ENCODE measurements at regions not wholly inside any gene's neighbourhood (a gene's known extent, or its start where the extent isn't known, plus 50 kb on each side); places are given as distances from the start of the nearest gene placed in this dataset.
"Not testable (repeated sequence)": the region's sequence is repeated elsewhere in the genome, so short reads cannot be mapped to it uniquely, and the experiment has no call there.

DNA sequence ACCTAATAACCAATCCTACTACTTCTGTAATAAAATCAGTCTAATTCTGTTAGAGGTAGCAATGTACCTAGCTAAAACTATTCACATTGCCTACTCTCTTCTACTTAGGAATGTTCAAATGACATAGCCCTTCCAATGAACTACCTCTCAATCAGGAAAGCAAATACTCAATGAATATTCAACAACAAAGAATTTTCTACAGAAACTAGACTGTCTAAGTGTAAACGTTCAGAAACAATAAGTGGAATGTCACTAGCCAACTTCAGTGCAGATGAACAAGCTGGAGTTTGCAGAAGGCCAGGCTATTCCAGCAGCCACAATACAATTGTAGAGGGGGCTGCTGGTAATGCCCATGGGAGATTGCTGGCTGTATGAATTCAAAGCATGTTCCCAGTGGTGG lies 743.2 kb upstream of the CDH10 start:
- DNase-seq, result no peak

DNA sequence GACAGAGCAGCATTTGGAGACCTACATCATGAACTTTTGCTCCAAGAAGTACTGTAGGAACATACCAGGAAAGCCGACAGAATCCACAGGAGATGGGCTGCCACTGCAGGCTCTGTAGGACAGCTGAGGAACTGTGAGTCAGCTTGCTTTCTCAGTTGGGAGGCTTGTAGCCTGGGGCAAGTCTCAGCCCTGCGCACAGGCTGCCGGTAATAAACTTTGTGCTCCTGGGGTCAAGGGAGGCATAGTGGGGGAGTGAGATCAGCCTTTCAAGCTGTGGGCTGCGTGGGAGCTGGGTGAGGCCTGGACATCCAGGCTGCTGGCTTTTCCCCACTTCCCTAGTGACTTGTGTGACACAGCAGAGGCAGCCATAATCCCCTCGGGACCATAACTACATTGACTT lies 718.0 kb upstream of the CDH10 start:
- DNase-seq, result no peak

DNA sequence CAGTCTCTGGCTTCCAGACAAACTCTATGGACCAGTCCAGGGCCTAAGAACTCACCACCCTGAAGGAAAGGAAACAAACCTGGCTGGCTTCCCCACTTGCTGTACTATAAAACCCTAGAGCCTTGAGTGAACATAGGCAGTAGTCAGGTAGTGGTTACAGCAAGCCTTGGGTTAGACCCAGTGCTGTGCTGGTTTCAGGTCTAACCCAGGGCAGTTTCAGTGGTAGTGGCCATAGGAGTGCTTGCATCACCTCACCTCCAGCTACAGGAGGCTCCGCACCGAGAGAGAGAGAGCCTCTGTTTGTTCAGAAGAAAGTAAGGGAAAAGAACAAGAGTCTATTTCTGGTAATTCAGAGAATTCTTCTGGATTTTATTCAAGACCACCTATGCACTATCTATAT lies 714.1 kb upstream of the CDH10 start:
- DNase-seq, result no peak

DNA sequence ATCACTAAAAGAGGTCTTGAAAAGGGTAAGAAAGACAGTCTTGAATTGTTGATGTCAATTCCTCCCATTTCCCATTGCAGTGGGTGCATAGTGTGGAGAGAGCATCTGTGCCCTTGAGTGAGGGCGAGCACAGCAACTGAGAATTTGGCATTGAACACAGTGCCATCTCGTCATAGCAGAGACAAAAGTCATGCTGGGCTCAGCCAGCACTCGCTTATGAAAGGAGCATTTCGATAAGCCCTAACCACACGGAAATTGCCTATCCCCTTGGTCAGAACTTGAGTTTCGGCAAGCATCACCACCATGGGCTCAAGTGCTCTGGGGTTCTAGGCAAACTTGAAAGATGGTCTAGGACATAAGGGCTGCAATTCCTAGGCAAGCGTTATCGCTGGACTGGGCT lies 712.8 kb upstream of the CDH10 start:
- DNase-seq, result no peak

DNA sequence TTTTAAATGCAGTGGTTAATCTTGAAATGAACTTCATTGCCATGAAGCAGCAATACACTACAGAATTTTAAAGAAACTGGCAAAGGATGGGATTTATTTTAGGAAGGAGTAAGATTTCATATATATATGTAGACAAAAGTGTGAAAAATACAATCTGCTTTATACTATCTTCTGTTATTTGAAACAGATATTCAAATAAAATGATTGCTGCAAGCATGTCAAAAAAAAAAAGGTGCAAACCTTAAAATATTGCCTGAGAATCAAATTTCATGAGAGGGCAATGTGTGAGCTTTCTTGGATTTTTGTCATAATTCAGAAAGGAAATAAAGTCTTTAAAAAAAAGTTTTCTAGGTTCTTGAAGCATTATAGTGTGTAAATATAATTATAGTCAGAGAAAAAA lies 705.0 kb upstream of the CDH10 start:
- DNase-seq, result no peak

DNA sequence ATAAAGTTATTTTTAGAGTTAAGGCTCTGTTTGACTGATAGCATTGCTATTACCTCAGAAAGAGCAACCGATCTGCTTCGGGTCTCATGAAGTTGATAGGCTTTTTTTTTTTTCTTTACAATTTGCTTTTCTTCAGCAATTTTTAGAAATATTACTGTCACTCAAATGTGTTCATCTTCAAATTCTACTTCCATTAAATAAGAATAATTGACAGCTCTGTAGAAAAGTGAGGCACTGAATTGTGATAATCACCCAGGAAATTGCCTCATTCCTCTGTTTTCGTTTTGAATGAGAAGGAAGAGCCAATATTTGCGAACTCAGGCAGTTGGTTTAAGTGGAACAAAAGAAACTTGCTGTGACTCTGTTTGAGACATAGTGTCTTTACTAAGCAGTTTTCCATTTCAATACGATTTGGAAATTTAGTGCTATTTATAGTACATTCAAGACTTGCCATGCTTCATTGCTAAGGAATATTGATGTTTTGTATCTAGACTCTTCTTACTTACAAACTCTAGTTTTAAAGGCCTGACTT lies 700.5 kb upstream of the CDH10 start:
- peak; percentile 52 to 80 for DNase-seq

DNA sequence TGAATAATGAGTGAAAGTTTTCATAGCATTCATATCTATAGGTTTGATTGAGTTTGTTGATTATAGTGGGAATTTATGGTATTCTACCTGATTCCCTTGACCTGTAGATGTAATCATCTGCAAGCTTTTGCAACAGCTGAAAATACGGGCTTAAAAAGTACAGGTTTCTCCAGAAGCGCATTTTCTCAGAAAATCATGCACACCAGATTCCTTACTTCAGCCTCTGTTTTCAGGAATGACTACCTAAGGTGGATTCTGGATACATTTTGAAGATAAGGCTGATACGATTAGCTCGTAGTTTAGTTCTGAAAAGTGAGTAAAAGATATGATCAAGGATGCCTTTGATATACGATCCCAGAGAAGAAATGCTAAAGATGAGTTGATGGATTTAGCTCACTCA lies 694.8 kb upstream of the CDH10 start:
- DNase-seq, result no peak

DNA sequence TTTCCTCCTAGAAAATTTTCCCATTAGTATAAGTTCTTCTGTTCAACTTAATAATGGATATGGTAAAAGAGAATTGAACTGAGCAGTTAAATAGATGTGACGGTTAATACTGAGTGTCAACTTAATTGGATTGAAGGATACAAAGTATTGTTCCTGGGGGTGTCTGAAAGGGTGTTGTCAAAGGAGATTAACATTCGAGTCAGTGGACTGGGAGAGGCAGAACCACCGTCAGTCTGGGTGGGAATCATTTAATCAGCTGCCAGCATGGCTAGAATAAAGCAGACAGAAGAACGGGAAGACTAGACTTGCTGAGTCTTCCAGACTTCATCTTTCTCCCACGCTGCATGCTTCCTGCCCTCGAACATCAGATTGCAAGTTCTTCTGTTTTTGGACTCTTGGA lies 689.6 kb upstream of the CDH10 start:
- DNase-seq, result no peak

DNA sequence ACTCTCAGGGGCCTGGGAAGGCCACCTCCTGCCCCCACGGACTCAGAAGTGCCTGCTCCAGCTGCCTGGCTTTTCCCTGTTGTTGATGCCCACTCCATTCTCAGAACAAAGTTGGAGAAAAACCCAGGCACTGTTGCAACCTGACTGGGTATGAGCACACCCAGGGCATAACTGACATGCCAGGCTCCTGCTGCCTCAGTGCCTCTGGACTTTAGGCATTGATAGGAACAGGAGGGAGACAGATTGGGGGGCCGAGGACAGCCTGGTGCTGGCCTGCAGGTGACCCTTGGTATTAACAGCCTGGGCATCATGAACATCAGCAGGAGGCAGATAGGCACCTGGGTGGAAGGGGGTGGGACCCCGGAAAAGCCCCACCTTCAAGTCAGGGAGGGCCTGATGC lies 685.9 kb upstream of the CDH10 start:
- DNase-seq, result no peak

DNA sequence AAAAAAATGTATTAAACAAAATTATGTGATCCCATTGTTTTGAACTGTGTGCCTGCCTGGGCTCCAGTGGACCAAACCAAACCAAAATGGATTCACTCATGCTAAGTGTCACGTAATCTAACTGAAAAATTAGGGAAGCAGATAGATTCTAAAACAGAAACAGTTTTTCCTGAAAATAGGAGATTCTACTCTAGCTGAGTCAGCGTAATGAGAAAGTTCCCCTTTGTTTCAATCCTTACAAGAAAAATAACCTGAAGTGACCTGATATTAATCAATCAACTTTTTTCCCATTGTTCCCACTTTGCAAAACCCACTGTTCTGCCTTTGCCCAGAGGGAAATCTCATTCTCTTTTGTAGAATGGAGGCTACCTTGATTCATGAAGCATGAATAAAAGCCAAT lies 682.4 kb upstream of the CDH10 start:
- DNase-seq, result no peak

DNA sequence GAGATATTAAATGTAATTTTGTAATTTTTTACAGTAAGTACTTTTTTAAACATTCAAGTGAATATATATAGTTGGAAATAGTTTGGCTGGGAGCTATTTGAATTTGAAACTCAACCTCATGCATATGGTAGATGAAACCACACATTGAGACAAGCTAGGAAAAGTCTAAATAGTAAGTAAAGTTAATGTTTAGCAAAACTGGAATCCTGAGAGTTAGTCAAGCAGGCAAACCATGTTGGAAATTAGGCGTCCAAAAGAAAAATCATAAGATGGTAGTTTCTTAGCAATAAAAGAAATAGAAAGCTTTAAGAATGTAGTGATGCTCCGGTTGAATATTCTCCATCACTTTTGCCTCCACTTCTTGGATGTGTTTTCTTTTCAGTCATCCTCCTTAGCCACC lies 657.1 kb upstream of the CDH10 start:
- no peak for DNase-seq

DNA sequence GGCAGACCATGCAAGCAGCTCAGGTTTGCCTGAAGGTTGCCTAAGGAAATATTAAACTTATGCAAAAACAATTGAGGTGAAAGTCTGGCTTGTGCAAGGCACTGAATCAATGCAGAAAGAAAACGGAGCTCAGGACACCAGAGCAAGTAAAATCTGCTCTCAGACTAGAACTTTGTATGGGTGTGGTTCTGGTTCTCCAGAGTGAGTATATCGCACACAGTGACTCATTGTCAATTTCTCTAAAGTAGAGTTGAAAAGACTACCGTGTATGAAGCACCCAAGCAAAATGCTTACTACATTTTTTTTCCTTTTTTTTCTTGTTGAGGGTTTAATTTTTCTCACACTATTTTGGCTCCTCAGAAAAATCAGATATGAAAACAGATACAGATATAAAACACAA lies 650.3 kb upstream of the CDH10 start:
- no peak for DNase-seq

DNA sequence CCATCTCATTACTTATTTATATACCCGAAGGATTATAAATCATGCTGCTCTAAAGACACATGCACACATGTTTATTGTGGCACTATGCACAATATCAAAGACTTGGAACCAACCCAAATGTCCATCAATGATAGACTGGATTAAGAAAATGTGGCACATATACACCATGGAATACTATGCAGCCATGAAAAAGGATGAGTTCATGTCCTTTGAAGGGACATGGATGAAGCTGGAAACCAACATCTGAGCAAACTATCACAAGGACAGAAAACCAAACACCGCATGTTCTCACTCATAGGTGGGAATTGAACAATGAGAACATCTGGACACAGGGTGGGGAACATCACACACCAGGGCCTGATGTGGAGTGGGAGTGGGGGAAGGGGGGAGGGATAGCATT lies 645.0 kb upstream of the CDH10 start:
- not testable (repeated sequence) for DNase-seq

DNA sequence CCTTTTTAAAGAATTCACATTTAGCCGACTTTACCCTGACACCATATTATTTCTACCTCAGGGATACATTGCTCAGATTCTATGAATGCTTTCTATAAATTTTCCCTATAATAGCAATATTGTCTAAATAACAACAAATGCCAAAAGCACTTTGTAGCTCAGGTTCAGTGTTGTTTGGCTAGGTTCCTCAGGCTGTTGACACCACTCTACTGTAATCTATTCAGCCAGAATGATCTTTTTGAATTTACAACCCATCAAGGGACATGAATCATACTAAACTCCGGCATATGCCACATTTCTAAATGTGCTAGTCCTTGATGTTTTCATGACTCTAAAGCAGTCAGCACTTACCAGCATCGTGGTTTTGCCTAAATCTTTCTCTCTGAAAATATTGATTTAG lies 641.5 kb upstream of the CDH10 start:
- peak in 1 of 2 experiments; percentile 21 for DNase-seq

DNA sequence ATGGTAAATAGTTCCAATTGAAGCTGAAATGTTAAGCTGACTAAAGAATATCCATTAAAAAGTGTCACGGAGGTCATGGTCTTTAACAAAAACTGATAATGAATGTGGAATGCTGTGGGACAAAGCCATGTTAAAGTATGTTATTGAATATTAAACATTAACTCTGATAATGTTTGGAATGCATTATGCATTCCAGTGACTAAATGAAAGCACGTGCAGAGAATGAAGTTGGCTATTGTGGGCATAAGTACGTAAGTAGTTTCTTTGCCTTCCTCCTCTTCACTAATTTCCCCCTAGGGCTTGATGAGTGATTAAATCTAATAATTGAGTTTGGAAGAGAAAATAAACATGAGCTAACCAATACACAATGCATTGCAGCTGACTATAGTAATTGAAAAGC lies 640.4 kb upstream of the CDH10 start:
- DNase-seq, result no peak

DNA sequence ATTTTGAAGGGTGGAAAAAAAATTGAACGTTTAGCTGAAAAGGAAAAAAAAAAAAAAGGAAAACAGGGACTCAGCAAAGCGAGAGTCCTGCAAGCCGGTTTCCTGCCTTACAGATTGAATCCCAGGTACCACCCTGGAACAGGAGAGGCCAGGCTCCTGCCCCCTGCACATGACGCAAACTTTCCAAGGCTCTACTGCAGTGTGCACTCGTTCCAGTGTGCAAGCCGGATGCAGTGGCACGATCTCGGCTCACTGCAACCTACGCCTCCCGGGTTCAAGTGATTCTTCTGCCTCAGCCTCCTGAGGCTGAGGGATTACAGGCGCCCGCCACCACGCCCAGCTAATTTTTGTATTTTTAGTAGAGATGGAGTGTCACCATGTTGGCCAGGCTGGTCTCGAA lies 618.7 kb upstream of the CDH10 start:
- not testable (repeated sequence) for DNase-seq

DNA sequence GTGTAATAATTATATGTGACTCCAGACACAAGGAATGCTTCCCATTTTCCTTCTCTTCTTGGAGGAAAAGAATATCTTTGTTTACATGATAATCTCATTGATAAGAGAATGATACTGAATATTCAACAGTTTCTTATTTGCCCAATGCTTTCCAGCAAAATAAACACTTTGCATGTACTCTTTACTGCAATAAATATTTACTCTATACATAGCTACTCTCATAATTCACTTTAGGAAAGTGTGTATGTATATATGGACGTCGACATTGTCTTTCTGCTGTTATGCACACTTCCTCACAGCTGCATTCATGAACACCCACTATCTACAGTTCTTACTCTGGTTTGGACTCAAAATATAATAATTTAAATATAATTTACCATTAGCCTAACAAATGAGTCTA lies 617.4 kb upstream of the CDH10 start:
- DNase-seq, result no peak

DNA sequence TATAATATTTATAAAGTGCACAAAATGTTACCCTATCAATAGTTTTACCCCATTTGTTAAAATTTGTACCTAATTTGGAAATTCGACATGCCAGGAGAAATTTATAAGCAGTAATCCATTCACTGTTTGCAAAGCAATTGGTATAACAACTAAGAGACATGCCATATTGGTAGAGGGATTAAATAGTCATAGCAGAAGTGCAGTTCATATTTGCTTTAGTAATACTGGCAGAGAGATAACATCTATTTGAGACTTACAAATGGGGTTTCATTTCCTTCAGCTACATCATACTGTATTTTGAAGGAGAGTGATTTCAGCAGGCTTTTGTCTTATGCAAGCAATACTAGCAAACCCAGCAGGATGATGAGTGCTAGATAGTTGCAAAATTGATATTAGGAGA lies 610.4 kb upstream of the CDH10 start:
- DNase-seq, result peak; percentile 33 to 84

DNA sequence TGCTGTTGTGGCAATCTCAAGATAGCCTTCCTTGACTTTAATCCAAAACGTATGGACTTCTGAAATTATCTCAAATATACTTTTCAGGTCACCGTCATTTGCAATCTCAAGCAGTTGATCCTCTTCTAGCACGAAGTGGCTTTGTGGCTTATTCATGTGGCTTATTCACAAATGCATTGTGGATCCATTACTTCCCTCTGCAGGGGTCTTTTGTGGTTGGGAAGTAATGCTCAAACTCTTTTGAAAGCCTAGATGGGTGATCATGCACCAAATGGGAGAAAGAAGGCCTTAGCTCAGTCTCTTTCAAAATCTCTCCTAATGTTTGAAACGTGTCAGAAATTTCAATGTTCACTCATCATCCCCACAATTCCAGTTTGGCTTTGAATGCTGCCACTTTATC lies 597.2 kb upstream of the CDH10 start:
- DNase-seq, result no peak

DNA sequence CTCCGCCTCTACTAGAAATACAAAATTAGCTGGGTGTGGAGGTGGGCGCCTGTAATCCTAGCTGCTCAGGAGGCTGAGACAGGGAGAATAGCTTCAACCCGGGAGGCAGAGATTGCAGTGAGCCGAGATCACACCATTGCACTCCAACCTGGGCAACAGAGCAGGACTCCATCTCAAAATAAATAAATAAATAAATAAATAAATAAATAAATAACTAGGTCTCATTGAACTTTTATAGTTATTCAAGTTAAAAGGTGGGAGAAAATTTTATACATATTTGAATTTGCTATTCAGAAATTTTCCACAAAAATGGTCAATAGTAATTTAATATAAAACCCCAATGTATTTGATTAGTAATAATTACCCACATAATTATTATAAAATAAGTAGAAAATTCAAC lies 593.9 kb upstream of the CDH10 start:
- DNase-seq, result not testable (repeated sequence)

DNA sequence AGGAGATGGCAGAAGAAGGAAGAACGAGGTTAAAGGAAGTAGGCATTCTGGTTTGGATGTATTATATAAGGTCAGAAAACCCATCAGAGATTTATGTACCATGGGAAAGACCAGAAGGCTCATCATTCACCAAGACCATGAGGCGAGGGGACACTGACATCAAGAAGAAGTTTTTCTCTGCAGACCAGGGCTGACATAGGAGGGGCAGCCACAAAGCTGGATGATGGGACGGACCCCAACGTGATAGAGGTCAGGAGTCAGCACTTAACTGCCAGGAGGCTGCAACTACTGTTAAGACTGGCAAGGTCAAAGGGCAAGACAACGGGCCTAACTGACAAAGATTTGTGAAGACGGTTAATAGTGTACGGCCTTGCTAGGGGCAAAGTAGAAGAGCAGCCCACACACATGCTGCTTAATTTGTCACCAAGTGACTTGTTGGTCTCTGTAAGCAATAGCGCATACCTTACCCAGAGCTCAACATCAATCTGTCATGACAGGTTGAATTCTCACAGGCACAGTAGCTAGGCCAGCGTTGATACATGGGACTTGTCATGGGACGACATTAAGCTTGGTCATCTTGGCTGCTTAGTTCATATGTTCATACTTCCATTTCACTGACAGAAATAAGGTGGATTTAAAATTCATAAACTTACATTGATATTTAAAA lies 579.7 kb upstream of the CDH10 start:
- DNase-seq, result no peak

DNA sequence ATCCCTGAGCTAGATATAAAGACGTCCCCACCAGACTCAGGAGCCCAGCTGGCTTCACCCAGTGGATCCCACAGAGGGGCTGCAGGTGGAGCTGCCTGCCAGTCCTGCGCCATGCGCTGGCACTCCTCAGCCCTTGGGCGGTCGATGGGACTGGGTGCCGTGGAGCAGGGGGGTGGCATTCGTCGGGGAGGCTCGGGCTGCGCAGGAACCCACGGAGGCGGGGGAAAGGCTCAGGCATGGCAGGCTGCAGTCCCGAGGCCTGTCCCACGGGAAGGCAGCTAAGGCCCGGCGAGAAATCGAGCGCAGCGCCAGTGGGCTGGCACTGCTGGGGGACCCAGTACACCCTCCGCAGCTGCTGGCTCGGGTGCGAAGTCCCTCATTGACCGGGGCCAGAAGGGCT lies 555.1 kb upstream of the CDH10 start:
- not testable (repeated sequence) for DNase-seq

DNA sequence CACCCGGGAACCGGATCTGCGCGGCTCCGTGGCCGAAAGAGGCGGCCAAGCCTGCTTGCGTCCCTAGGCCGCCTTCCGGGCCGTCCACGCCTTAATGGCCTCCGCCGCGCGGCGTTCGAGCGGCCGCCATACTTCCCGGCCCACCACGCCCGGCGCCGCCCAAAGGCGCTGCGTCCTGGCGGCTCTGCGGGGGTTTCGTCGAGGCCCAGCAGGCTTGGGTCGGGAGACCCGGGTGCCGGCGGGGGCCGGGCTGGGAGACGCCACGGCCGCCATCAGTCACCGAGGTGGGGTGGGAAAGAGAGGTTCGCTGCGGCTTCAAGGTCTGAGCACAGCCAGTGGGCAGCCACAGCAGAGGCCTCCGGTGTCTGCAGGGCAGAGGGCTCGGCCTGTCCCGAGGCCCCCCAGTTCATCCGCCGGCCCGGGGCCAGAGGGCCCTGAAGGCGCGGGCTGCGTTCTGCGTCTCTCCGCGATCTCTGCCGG lies 545.8 kb upstream of the CDH10 start:
- no peak for DNase-seq

DNA sequence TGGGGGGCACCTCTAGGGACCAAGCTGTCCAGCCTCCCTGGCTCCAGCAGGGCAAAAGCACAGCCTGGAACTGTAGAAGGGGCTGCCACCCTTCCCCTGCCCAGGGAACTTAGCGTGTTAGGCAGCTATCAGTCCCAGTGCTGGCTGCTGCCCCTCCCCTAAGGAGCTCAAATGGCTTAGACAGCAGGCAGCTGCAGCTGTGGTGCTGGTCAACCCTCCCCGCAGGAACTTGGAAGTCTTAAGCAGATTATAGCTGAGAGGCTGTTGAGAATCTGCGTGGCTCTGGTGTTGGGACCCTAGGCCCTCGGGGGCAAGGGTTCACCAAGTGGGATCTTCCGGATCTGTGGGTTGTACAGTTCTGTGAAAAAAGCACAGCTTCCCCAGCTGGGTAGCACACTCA lies 536.5 kb upstream of the CDH10 start:
- DNase-seq, result no peak

DNA sequence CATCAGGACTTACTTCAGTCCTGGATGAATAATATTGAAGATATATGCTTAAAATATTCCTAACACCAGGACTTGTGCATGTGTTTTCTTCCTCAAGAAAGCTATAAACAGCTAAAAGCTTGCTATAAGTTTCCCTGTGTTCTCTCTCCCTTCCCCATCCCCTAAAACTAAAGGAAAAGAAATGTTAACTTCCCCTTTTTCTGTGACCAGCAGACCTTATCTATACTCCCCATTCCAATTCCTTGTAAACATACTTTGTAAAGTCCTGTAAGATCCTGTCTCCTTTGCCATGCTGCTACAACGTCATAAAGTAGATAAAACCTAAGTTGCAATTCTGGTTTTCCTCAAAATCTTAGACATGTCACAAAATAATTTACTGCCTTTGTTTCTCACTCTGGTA lies 517.8 kb upstream of the CDH10 start:
- not testable (repeated sequence) for DNase-seq
